NCI-H146 (cell line): ENCODE measurements at regions not wholly inside any gene's neighbourhood (a gene's known extent, or its start where the extent isn't known, plus 50 kb on each side); places are given as distances from the start of the nearest gene placed in this dataset.
"Not testable (repeated sequence)": the region's sequence is repeated elsewhere in the genome, so short reads cannot be mapped to it uniquely, and the experiment has no call there.

Source experiments
- DNase-seq: peaks from one replicate; lab custom pipeline; 2025; lab: John Stamatoyannopoulos, UW

- DNase-seq = not testable (repeated sequence)
Measured at GRCh38 chr1:149700220-149700619, 82.3 kb upstream of the FCGR1A start.

DNA sequence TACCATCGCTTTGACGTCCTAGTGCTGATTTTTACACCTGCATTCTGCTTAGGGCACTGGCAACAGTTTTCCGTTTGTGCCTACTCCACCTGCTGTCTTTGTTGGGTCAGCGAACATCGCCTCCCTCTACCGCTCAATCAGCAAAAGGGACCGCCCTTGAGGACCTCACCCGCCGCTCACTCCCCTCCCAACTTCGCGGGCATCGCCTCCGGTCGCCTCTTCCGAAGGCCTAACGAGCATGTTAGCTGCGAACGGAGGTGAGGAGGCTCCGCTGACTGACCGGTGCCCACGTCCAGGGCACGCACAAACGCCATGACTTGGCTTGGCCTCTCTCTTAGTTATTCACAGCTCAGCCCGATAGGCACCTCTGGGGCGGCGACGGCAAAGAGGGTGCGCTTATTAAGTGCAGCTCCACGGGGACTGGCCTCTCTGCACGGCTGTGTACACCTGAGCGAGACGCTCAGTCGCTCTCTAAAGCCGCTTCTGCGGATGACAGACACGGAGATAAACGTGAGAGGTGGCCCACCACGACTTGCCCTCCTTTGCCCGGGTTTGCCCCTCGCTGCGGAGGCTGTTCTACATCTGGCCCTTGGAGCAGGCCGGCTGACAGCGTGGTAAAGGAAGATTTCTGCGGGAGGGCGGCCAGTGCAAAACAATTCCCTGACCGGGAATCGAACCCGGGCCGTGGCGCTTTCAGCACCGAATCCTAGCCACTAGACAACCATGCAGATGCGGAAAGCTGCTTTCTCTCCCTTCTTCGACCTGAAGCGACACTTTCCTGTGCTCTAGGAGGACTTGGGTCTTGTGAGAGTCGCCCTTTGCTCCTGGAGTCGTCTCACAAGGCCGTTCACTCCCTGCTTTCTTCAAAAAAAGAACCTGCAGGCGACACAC is 81.6 kb upstream of the FCGR1A start:
- DNase-seq = not testable (repeated sequence)

GRCh38 chr1:149708192-149708853 is 74.2 kb upstream of the FCGR1A start:
- not testable (repeated sequence) for DNase-seq

GRCh38 chr1:149711651-149712050 is 70.8 kb upstream of the FCGR1A start:
- not testable (repeated sequence) for DNase-seq

GRCh38 chr1:149712154-149712927 is 70.2 kb upstream of the FCGR1A start:
- not testable (repeated sequence) for DNase-seq

DNA sequence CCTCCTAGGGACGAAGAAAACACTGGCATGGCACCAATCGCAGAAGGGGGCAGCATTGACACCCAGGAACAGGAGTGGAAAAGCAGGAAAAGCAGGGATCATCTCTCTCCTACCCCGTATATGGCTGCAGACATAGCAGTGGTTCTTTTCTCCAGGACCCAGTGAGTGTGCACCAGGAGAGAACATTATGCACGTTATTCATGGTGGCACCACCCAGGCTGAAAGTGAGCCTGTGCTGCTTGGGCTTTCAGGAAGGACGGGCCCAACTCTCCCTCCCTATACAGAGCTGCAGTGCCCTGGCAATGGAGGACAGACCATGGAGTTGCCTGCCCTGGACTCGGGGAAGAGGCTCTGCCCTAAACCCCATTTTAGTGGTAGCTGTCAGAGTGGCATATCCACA is 69.0 kb upstream of the FCGR1A start:
- DNase-seq = not testable (repeated sequence)

DNA sequence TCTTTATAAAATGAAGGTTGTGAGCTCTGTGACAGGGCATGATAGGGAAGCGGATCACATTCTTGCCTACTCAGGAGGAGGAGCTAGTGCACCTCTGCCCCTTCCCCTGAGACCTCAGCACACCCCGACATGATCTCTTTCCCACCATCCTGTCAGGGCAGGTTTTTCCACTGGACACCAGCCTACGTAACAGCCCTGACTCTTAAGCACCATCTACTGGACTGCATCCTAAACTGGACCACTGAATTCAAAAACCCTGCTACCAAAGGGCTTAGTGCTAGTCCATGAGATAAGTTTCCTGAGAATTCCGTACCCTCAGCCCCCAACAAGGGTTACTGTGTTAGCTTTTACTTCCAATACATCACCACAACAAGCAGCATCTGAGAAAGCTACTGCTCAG is 68.5 kb upstream of the FCGR1A start:
- not testable (repeated sequence) for DNase-seq

DNA sequence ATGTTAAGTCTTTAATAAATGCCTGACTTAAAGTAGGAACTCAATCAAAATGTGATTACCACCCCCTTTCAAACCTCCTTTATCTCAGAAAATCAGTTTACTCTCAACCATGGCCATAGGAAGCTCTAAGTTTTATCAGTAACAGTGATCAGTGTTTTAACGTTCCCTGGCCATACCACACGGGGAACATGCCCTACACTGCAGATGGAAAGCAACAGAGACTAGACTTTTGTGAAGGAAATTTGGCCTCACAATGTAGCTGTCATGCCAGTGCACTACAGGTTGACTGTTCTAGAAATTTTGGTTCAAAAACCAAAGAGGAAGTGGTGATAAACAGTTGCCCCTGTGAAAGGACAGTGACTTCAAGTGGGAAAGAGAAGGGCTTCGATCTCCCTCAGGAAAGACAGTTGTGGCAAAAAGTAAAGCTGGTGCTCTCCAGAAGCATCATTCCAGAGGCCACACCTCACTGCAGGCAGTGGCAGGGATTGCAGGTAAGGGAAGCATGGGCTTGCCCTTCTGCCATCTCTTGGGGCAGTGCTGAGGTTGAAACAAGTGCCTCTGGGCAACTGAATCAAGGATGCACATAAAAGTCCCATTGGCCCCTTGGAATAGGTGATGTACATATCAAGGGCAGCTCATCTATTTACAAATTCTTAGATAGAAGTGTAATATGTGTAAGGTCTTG is 57.7 kb upstream of the FCGR1A start:
- DNase-seq = not testable (repeated sequence)

GRCh38 chr1:149726688-149727087 is 55.8 kb upstream of the FCGR1A start:
- not testable (repeated sequence) for DNase-seq

DNA sequence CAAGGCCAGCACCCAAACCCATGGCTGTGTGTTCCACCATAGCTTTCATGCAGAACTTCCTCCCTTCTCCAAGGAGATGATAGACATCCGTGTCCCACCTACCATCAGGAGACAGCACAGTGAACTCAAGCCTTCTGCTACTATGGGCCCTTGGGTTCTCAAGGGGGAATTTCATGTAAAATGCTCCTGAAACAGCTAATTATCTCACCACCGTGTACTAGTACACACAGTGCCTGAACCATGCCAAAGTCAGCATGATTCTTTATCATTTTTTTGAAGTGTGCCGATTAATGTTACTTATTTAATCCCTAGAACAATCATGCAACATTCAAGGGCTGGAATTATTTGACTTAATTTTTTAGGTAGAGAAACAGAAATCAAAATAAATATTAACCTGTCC is 53.9 kb upstream of the FCGR1A start:
- not testable (repeated sequence) for DNase-seq
